ENCODE measurements at regions not wholly inside any gene's neighbourhood (a gene's known extent, or its start where the extent isn't known, plus 50 kb on each side); places are given as distances from the start of the nearest gene placed in this dataset.

- TF ChIP-seq, protein P1, sequence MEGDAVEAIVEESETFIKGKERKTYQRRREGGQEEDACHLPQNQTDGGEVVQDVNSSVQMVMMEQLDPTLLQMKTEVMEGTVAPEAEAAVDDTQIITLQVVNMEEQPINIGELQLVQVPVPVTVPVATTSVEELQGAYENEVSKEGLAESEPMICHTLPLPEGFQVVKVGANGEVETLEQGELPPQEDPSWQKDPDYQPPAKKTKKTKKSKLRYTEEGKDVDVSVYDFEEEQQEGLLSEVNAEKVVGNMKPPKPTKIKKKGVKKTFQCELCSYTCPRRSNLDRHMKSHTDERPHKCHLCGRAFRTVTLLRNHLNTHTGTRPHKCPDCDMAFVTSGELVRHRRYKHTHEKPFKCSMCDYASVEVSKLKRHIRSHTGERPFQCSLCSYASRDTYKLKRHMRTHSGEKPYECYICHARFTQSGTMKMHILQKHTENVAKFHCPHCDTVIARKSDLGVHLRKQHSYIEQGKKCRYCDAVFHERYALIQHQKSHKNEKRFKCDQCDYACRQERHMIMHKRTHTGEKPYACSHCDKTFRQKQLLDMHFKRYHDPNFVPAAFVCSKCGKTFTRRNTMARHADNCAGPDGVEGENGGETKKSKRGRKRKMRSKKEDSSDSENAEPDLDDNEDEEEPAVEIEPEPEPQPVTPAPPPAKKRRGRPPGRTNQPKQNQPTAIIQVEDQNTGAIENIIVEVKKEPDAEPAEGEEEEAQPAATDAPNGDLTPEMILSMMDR (IDR thresholded peaks at IDR 0.05), result no peak
- TF ChIP-seq POLR2AphosphoS5 (IDR thresholded peaks at IDR 0.05) (no peak), POLR2A (IDR thresholded peaks at IDR 0.05; ENCODE audit: low read depth) (no peak), EP300 (IDR thresholded peaks at IDR 0.05) (no peak)
Observed at GRCh38 chr5:158064334-158065123, 205.6 kb upstream of the CLINT1 start.

Measured in esophagus muscularis mucosa (tissue), 4 donors.